ENCODE measurements at regions not wholly inside any gene's neighbourhood (a gene's known extent, or its start where the extent isn't known, plus 50 kb on each side); places are given as distances from the start of the nearest gene placed in this dataset.

DNA sequence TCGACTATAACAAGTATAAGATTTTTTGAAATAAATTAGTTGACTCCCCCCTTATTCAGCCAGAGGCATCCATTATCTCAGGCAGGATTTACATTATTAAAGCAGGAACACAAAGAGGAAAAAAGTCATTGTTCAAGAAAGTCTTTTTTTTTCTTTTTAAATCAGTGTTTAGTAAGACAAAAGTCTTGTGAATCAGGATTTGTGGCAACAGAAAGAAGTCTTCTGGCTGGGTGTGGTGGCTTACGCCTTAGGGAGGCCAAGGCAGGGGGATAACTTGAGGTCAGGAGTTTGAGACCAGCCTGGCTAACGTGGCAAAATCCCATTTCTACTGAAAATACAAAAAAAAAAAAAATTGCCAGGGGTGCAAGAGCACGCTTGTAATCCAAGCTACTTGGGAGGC, 505.5 kb downstream of the LMO4 start:
- intact Hi-C loops (cut with DNase I) = no loop called here
- ATAC-seq (no peak), DNase-seq (no peak)
- WGBS, 3 donors = 78 to 90% (median 87%) methylated on average over 4 of the region's 4 CpGs
- H3K4me3 ChIP-seq = no peak overlapping the region
- H3K4me1 ChIP-seq = no peaks in the 10 kb centered on the region
- no peaks in the 10 kb centered on the region for H3K27me3 ChIP-seq (ENCODE audit: insufficient read depth in 3 of 3, low read length in 2 of 3)
- no peaks in the 10 kb centered on the region for H3K36me3 ChIP-seq (ENCODE audit: insufficient read depth in 1 of 2, low read depth in 1 of 2)
- TF ChIP-seq, protein P1, sequence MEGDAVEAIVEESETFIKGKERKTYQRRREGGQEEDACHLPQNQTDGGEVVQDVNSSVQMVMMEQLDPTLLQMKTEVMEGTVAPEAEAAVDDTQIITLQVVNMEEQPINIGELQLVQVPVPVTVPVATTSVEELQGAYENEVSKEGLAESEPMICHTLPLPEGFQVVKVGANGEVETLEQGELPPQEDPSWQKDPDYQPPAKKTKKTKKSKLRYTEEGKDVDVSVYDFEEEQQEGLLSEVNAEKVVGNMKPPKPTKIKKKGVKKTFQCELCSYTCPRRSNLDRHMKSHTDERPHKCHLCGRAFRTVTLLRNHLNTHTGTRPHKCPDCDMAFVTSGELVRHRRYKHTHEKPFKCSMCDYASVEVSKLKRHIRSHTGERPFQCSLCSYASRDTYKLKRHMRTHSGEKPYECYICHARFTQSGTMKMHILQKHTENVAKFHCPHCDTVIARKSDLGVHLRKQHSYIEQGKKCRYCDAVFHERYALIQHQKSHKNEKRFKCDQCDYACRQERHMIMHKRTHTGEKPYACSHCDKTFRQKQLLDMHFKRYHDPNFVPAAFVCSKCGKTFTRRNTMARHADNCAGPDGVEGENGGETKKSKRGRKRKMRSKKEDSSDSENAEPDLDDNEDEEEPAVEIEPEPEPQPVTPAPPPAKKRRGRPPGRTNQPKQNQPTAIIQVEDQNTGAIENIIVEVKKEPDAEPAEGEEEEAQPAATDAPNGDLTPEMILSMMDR (IDR thresholded peaks at IDR 0.05) = no peak
- no peaks in the 10 kb centered on the region for H3K9me3 ChIP-seq
- no peak overlapping the region for H3K27ac ChIP-seq

DNA sequence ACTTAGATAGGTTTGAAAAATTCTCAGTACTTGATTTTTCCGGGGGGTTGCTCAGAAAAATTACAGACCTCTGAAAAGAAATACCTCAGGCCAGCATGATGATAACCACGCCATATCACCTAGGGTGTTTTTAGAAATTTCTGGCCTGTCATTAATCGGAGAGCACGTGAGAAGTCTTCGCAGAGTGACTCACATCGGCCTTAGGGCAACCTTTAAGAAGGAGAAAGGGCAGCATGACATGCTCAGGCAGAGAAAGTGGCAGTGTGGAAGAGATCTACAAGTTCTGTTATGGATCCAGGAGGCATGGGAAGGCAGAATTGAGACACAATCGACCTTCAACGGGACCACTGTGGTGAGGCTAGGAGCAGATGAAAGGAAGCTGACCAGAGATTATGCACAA, 506.3 kb downstream of the LMO4 start:
- ATAC-seq (no peak), DNase-seq (no peak)
- Histone ChIP-seq H3K4me3 (no peak overlapping the region), H3K27me3 (ENCODE audit: insufficient read depth in 3 of 3, low read length in 2 of 3) (no peaks in the 10 kb centered on the region), H3K36me3 (ENCODE audit: insufficient read depth in 1 of 2, low read depth in 1 of 2) (no peaks in the 10 kb centered on the region), H3K9me3 (no peaks in the 10 kb centered on the region), H3K27ac (no peak overlapping the region), H3K4me1 (no peaks in the 10 kb centered on the region)
- WGBS, 3 donors = 86 to 93% (median 90%) methylated on average over 8 of the region's 8 CpGs
- intact Hi-C loops (cut with DNase I) = no loop called here
- TF ChIP-seq, protein P1 (IDR thresholded peaks at IDR 0.05) = no peak

- Histone ChIP-seq H3K36me3 (ENCODE audit: insufficient read depth in 1 of 2, low read depth in 1 of 2) (no peaks in the 10 kb centered on the region), H3K4me1 (no peaks in the 10 kb centered on the region), H3K4me3 (no peak overlapping the region), H3K27me3 (ENCODE audit: insufficient read depth in 3 of 3, low read length in 2 of 3) (peaks cover 0 to 3% (median 0%) of the 10 kb centered on the region in 3 donors), H3K9me3 (no peaks in the 10 kb centered on the region), H3K27ac (no peak overlapping the region)
- DNase-seq (no peak), ATAC-seq (no peak)
- 86 to 90% (median 89%) methylated on average over 3 of the region's 3 CpGs for WGBS, 3 donors
- TF ChIP-seq, protein P1 (IDR thresholded peaks at IDR 0.05) = no peak
- intact Hi-C loops (cut with DNase I) = no loop called here
These were observed 512.1 kb downstream of the LMO4 start for GRCh38 chr1:87840767-87841166.

- Histone ChIP-seq H3K4me3 (no peak overlapping the region), H3K36me3 (ENCODE audit: insufficient read depth in 1 of 2, low read depth in 1 of 2) (no peaks in the 10 kb centered on the region), H3K27me3 (ENCODE audit: insufficient read depth in 3 of 3, low read length in 2 of 3) (peaks cover 0 to 3% (median 0%) of the 10 kb centered on the region in 3 donors), H3K9me3 (no peaks in the 10 kb centered on the region), H3K27ac (no peak overlapping the region), H3K4me1 (no peaks in the 10 kb centered on the region)
- TF ChIP-seq, protein P1 (IDR thresholded peaks at IDR 0.05) = no peak
- intact Hi-C loops (cut with DNase I) = no loop called here
- ATAC-seq (no peak), DNase-seq (no peak)
- WGBS, 3 donors = 89 to 98% (median 93%) methylated on average over 1 of the region's 1 CpG
These were observed 512.7 kb downstream of the LMO4 start for GRCh38 chr1:87841332-87841731.

GRCh38 chr1:87842156-87842555, 513.5 kb downstream of the LMO4 start:
- H3K36me3 ChIP-seq (ENCODE audit: insufficient read depth in 1 of 2, low read depth in 1 of 2) = no peaks in the 10 kb centered on the region
- no peak overlapping the region for H3K4me3 ChIP-seq
- ATAC-seq (no peak), DNase-seq (no peak)
- TF ChIP-seq, protein P1 (IDR thresholded peaks at IDR 0.05) = no peak
- no peaks in the 10 kb centered on the region for H3K4me1 ChIP-seq
- peaks cover 0 to 3% (median 0%) of the 10 kb centered on the region in 3 donors for H3K27me3 ChIP-seq (ENCODE audit: insufficient read depth in 3 of 3, low read length in 2 of 3)
- no peak overlapping the region for H3K27ac ChIP-seq
- intact Hi-C loops (cut with DNase I) = no loop called here
- no peaks in the 10 kb centered on the region for H3K9me3 ChIP-seq
- WGBS, 3 donors = 62 to 68% (median 63%) methylated on average over 1 of the region's 1 CpG
